ENCODE measurements at regions not wholly inside any gene's neighbourhood (a gene's known extent, or its start where the extent isn't known, plus 50 kb on each side); places are given as distances from the start of the nearest gene placed in this dataset.

- 85% methylated on average over 12 of the region's 12 CpGs for WGBS (ENCODE audit: insufficient coverage, low coverage, low lambda C conversion rate, missing lambda C conversion rate)
- Histone ChIP-seq H3K4me3 (no peak overlapping the region), H3K27ac (no peak overlapping the region), H3K4me1 (no peaks in the 10 kb centered on the region), H3K27me3 (no peaks in the 10 kb centered on the region), H3K36me3 (no peaks in the 10 kb centered on the region), H3K9me3 (no peaks in the 10 kb centered on the region)
- no peak for DNase-seq
- TF ChIP-seq POLR2A (IDR thresholded peaks at IDR 0.05): no peak
- TF ChIP-seq, protein P1, sequence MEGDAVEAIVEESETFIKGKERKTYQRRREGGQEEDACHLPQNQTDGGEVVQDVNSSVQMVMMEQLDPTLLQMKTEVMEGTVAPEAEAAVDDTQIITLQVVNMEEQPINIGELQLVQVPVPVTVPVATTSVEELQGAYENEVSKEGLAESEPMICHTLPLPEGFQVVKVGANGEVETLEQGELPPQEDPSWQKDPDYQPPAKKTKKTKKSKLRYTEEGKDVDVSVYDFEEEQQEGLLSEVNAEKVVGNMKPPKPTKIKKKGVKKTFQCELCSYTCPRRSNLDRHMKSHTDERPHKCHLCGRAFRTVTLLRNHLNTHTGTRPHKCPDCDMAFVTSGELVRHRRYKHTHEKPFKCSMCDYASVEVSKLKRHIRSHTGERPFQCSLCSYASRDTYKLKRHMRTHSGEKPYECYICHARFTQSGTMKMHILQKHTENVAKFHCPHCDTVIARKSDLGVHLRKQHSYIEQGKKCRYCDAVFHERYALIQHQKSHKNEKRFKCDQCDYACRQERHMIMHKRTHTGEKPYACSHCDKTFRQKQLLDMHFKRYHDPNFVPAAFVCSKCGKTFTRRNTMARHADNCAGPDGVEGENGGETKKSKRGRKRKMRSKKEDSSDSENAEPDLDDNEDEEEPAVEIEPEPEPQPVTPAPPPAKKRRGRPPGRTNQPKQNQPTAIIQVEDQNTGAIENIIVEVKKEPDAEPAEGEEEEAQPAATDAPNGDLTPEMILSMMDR (IDR thresholded peaks at IDR 0.05): no peak
- intact Hi-C loops (cut with DNase I): no loop called here
- ATAC-seq: no peak
These were observed 501.2 kb downstream of the SHISA9 start for GRCh38 chr16:13402601-13403000.

DNA sequence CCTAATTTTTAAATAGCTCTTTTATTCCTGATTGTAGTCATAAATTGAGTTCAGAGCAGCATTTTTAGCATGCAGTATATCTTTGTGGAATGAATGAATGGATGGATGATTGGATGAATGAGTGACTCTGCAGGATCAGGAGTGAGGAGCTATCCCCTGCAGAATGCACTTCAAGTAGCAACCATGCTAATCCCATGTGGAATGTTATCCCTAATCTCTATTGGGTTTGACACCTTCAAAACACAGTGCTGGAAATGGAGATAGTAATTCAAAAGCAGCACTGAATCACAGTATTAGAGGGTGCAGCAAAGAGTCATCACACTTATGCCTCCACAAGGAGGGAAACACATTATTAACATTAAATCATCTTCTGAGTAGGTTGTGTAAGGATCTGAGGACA lies 501.9 kb downstream of the SHISA9 start:
- Histone ChIP-seq H3K36me3 (no peaks in the 10 kb centered on the region), H3K27ac (no peak overlapping the region), H3K4me3 (no peak overlapping the region), H3K9me3 (no peaks in the 10 kb centered on the region), H3K27me3 (no peaks in the 10 kb centered on the region), H3K4me1 (no peaks in the 10 kb centered on the region)
- DNase-seq: no peak
- ATAC-seq: no peak
- intact Hi-C loops (cut with DNase I): no loop called here
- no peak for TF ChIP-seq POLR2A (IDR thresholded peaks at IDR 0.05)
- TF ChIP-seq, protein P1 (IDR thresholded peaks at IDR 0.05): no peak

DNA sequence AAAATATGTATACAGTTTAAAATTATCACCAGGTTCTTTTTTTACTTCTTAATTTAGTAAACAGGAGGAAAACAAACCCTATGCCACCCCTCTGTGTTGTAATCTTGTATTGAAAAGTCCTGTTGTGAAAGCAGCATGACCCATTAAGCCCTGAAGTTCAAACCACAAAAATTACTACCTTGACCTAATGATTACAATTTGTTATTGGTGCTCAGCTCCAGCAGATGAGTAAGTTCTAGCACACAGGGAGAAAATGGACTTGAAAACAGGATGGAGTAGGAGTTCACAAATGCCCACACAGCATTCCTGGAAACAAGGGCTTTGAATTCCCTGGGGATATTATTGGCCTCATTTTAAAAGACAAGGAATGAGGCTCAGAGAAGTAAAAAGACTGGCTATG lies 505.8 kb upstream of the ERCC4 start:
- no peaks in the 10 kb centered on the region for H3K4me1 ChIP-seq
- H3K27ac ChIP-seq: no peak overlapping the region
- intact Hi-C loops (cut with DNase I): no loop called here
- no peaks in the 10 kb centered on the region for H3K9me3 ChIP-seq
- H3K4me3 ChIP-seq: no peak overlapping the region
- ATAC-seq (peak in 2 of 4 donors; percentile 18 to 77), DNase-seq (no peak)
- H3K36me3 ChIP-seq: no peaks in the 10 kb centered on the region
- H3K27me3 ChIP-seq: no peaks in the 10 kb centered on the region
- TF ChIP-seq, protein P1 (IDR thresholded peaks at IDR 0.05): no peak
- no peak for TF ChIP-seq POLR2A (IDR thresholded peaks at IDR 0.05)

DNA sequence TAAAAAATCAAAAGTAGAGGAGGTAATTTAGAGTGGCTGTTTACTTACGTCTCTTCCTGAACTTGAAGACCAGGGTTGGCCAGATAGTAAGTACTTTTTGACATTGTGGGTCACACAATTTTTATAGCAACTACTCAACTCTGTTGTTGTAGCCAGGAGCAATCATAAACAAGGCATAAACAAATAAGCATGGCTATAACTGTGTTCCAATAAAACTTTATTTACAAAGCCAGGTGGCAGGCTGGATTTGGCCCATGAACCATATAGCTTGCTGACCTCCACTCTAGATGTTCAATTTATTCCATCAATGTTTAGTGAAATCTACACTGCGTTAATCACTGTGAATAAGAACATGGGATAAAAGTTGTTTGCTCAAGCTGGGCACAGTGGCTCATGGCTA lies 500.4 kb upstream of the ERCC4 start:
- 86% methylated on average over 2 of the region's 2 CpGs for WGBS (ENCODE audit: insufficient coverage, low coverage, low lambda C conversion rate, missing lambda C conversion rate)
- TF ChIP-seq POLR2A (IDR thresholded peaks at IDR 0.05): no peak
- TF ChIP-seq, protein P1 (IDR thresholded peaks at IDR 0.05): no peak
- DNase-seq: no peak
- H3K27ac ChIP-seq: no peak overlapping the region
- no peaks in the 10 kb centered on the region for H3K4me1 ChIP-seq
- no peaks in the 10 kb centered on the region for H3K36me3 ChIP-seq
- H3K9me3 ChIP-seq: no peaks in the 10 kb centered on the region
- no peak for ATAC-seq
- no peak overlapping the region for H3K4me3 ChIP-seq
- intact Hi-C loops (cut with DNase I): no loop called here
- no peaks in the 10 kb centered on the region for H3K27me3 ChIP-seq

DNA sequence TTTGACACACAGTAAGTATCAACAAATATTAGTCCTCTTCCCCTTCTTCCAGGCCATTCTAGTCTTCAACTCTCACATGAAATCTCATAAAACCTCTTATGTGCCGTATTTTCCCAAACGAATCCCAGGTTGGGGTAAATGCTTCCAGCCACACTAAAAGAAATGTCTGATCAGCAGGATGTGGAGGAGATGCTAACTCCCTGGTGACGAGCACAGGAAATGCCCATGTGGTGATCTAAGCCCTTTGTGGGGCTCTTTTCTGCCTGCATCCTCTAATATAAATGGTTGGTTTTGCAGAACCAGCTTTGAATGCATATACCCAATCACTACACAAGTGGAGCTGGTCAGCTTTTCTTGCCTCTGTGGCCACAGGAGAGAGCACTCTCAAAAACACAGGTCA lies 498.2 kb upstream of the ERCC4 start:
- Histone ChIP-seq H3K4me1 (no peaks in the 10 kb centered on the region), H3K36me3 (no peaks in the 10 kb centered on the region), H3K27ac (no peak overlapping the region), H3K4me3 (no peak overlapping the region), H3K27me3 (no peaks in the 10 kb centered on the region), H3K9me3 (no peaks in the 10 kb centered on the region)
- TF ChIP-seq, protein P1 (IDR thresholded peaks at IDR 0.05): no peak
- no peak for TF ChIP-seq POLR2A (IDR thresholded peaks at IDR 0.05)
- no peak for DNase-seq
- intact Hi-C loops (cut with DNase I): no loop called here
- ATAC-seq: no peak
- 68% methylated on average over 2 of the region's 3 CpGs for WGBS (ENCODE audit: insufficient coverage, low coverage, low lambda C conversion rate, missing lambda C conversion rate)

All from right lobe of liver (tissue), 6 donors.